ENCODE measurements at regions not wholly inside any gene's neighbourhood (a gene's known extent, or its start where the extent isn't known, plus 50 kb on each side); places are given as distances from the start of the nearest gene placed in this dataset.
A peak's percentile ranks its signal among the peaks of the same experiment; 100 is the strongest.

DNA sequence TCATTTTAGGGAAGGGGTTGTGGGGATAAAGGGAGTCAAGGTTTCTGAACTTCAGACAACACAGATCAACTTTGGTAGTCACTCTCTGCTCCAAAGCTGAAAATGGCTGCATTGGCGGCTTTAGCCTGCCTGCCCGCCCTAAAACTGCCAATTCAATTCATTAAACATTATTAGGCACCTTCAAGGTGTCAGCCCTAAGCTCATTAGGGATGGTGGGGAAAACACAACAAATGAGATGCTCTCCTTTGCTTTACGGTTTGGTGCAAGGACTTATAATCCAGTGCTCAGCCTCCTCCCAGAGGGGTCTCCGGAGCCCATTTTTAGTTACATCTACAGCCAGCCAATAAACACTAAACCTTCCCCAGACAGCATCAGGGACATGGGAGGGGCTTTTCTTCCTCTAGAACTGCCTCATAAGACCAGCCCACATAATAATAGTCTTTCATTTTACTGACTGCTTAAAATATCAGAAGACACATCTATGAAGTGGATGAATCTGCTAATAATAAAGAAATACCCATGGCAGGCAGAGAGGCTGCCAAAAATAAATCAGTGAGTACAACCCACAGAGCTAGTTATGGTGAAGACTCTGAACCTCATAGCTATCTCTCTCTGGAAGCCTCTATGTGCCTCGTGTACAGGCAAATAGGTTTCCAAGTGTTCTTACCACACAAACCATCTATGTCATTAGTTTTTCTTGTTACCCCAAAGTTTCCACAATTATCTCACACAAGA, 102.8 kb upstream of the NCAM1 start:
- DNase-seq (ENCODE audit: low spot score), result no peak

DNA sequence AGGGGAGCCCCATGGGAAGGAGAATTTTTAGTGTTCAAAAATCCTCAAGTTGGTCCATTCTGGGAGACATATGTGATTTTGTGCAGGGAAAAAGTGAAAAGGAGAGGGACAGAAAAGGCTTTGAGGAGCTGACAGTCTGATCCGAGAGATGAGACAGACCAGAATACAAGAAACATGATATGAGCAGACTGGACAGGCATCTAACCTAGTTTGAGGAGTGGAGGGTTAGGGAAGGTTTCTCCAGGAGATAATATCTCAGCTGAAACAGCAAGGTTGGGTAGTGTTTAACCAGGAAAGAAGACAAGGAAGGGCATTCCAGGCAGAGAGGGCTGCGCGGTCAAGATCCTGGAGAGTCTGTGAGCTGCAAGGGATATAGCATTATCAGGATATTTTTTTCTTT, 101.4 kb upstream of the NCAM1 start:
- DNase-seq (ENCODE audit: low spot score), result no peak

DNA sequence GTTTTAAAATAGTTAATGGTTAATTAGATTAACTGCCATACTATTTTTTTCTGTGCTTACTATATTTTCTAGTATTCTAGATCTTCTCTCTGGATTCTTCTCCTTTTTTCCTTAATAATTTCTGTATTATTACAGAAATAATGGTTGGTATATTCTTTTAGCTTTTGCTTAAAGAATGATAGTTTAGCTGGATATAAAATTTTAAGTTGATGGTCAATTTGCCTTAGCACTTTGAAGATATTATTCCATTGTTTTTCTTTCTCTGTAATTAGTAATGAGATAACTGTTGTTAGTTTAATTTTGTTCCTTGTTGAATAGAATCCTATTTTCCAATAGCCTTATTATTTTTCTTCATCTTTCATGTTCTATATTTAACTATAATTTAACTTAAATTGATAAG, 99.9 kb upstream of the NCAM1 start:
- no peak for DNase-seq (ENCODE audit: low spot score)

DNA sequence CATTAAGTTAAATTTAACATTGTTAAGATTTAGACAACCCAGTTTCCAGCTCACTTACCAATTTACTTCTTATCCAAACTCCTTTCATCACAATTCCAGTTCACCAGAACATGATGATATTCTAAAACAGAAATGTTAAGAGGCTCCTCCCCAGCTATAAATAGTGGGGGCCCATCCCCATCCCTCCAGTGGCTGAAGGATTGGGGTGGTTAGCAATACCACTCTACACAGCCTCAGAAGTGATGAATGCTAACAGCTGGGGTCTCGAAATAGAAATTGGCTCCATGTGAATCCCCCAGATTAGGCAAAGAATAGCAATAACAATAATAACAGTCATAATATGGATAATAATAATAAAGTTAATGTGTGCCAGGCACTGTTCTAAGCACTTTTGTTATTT, 97.9 kb upstream of the NCAM1 start:
- no peak for DNase-seq (ENCODE audit: low spot score)

DNA sequence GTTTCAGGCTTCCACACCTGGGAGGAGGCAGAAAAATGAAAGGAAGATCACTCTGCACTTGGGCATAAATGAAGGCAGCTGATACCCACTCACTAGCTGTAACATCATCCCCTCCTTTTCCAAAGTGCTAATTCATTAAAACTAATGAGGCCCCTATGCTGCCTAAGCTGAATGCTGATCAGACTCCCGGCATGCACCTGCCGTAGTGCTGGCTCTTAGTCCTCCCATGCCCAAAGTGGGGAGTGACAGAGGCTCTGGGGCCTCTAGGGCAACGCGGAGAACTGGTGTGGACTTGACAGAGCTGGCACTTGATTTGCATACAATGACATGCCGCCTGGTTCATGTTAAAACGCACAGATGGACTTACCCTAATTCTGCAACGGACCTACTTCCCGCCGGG, 96.5 kb upstream of the NCAM1 start:
- no peak for DNase-seq (ENCODE audit: low spot score)

DNA sequence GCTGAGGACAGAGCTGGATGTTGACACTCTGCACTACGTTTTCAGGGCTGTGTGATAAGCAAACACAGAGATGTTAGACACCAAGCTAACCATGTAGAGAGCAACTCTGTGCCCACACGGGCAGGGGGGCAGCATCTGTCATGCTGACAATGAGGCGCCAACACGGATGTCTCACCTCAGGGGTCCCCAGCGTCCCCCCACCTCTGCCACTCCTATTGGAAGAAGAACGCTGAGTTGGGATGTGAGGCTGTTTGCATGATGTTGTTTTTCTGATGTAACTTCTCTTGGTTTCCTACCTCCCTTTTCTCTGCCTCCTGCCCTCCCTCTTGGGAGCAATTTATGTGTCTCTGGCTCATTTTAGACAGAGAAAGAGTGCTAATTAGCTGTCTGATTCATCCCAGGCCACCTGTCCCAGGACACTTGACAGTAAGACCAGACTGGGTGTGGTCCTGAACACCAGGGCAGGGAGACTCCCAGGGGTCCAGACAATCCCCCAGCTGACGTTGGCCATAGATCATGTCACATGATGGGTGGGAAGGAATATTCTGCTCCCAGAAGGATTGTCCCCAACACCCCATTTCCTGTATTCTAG, 89.2 kb upstream of the NCAM1 start:
- no peak for DNase-seq (ENCODE audit: low spot score)

DNA sequence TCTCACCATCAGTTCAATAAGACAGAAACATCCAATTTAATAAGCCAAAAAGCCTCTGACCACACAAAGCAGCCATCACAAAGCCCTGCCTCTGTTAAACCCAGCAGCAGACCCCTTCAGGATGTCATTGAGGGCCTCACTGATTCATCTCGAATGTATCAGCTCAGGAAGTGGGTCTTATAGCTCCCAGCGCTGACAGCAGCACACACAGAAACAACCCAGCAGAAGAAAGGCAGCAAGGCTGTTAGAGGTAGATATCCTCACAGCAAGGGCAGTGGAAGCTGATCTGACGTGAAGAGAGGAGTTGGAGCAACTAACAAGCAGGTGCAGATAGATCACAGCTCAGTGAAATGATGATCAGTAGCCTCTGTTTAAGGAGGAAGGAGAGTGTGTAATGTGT, 86.2 kb upstream of the NCAM1 start:
- no peak for DNase-seq (ENCODE audit: low spot score)

DNA sequence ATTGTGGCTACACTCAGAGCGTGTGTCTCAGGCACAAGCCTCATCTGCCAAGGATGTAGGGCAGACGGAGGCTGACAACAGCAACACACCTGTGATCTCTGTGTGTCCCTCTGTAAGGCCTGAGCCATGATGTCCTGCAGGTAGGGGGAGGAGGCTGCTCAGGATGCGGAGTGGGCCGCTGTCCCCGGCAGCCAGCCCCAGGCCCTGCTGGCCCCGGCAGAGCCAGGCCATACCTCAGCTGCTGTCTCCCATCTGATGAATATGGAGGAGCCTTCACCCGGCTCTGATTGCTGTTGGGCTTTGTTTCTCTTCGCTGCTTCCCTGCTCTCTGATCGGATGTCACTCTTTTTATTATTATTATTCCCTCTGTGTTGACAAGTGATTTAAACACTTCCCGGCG, 83.6 kb upstream of the NCAM1 start:
- DNase-seq (ENCODE audit: low spot score), result no peak

DNA sequence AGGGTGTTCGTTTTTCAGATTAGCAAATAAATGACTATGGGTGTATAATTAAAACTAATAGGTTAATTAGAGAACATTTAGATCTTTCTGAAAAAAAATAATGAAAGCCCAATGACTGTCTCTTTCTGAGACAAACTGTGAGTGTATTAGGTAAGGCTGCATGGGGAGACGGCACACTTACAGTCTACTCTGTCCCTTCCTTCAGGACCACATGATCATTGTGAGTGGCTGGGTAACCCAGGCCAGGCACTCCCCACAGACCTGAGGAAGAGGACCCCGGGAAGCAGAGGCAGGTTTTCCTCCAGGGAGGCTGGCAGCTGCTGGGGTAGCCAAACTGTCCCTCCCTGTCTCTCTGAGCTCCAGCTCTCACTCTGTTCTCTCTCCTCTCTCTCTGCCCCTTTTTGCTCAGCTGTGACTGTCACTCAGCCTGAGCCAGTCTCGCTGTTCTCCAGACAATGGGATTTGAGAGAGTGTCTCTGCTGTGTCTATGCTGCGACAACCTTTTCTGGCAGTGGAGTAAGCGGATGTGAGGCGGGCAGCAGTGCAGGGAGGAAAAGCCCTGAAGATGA, 83.1 kb upstream of the NCAM1 start:
- no peak for DNase-seq (ENCODE audit: low spot score)

DNA sequence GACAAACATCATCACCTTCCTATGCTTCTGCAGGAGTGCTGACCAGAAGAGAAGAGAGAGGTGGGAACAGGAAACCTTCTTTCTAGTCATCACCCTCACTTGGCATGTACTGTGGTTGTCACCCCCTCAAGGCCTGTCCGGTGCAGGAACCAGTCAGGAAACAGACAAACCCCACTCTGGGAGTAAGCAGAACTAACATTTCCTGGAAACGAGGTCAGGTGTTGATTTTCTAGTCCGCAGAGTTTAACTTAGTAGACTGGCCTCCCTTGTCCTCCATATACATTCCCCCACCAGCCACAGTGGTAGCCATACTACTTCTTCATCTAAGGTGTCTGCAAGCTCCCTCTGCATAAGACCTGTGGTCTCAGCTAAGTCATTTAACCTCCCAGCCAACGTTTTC, 80.7 kb upstream of the NCAM1 start:
- DNase-seq (ENCODE audit: low spot score), result no peak

DNA sequence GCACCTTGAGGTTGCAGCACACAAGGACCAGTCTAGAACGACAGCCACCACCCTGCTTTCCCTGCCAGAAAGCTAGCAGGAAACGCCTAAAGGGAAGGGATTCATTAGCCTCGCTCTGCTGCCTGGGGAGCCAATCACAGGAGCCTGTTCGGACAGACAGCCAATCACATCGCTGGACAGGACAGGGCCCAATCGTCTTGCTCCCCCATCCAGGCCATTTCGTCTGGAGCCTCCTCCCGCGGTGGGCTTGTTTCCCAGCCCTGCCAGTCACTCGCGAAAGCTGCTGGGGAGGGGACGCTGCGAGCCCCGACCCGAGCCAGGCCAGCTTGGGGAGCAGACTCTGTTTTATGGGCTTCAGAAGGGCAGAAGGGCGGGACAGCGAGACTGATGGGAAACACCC, 79.8 kb upstream of the NCAM1 start:
- peak; percentile 33 for DNase-seq (ENCODE audit: low spot score)

DNA sequence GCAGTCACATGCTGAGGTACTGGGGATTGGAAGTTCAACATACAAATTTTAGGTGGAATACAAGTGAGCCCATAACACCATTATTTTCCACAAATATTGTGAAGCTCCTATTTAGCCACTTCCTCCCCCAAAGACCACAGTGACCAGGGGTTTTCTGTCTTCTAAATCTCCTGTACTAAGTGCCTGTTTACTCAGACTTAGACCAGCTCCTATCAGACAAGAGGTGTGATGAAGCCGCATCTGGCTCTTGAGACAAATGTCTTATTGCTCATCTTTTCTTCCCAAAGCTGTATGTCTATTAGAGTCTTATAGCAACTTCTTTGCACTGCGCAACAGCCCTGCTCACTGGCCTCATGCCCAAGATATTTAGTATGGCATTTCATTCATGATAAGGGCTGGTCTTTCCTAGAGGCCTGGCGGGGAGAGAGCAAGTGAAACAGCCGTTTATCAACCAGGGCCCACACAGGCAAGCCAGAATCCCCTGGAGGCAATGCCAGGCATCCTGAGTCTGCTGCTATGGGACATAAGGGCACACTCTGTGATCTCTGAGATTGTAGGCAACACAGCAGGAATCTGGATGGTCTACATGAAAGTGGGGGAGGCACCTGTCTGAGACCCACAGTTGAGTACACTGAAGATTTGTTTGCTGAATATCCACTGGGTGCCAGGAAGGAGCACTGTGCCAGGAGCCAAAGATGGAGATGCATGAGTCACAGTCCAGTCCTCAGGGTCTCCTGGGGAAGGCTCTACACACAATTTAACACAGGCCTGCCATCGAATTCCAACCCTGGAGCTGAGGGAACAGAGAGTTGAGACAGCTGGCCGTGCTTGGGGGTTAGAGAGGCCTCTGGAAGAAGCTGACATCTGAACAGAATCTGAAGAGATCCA, 78.5 kb upstream of the NCAM1 start:
- DNase-seq (ENCODE audit: low spot score), result no peak

DNA sequence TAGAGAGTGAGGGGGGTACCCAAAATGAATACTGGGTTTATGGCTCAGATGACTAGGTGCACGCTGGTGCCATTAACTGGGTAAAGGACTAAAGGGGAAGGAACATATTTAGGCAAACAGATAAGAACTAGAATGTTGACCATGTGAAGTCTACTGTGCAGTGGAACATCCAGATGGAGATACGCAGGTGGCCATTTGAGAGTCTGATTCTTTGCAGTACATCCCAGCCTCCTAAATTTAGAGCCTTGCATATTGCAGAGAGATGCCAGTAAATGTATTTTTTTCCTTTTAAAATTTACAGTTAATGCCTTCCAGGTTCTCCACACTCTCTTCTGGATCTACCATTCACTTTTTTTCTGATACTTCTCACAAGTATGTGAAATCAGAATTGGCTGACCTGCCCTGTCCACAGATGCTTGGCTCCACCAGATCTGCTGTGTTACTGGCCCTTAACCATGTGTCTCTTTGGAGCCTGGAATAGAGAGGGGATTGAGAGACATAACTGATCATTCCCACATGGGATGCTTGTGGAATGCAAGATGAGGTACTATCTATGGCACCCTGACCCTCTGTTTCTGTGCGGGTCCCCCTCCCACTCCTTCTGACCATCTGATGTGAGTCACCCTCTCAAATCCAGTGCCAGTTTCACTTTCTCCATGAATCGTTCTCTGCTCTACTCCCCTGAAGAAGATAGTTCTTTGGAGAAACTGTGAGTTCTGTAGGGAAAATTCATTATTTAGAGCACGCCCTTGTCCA, 77.0 kb upstream of the NCAM1 start:
- DNase-seq (ENCODE audit: low spot score), result no peak

DNA sequence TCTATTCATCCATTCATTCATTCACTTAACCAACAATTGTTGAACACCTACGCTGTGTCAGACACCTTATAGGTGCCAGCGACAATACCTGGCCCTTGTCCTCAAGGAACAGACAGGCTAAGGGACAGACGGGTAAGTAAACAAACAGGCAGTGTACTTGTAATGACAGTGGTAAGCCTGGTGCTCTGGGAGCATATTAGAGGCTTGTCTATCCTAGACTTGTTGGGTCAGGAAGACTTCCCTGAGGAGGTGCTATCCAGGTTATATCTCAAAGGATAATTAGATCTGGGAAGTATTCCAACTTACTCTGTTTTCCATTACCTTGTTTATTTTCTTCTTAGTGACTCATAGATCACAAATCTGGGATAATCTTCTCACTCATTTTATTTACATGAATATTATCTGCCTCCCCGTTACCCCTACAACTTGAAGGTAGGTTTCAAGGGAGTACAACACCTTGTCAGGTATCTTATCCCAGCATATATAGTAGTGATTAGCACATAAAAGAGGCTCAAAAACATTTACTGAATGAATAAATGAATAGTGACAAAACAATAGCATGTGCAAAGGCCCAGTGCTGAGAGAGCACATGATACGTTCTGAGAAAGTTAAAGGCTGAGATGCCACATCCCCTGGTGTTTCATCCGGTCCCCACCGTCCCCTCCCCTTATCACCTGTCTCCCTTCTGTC, 75.3 kb upstream of the NCAM1 start:
- DNase-seq (ENCODE audit: low spot score), result no peak

DNA sequence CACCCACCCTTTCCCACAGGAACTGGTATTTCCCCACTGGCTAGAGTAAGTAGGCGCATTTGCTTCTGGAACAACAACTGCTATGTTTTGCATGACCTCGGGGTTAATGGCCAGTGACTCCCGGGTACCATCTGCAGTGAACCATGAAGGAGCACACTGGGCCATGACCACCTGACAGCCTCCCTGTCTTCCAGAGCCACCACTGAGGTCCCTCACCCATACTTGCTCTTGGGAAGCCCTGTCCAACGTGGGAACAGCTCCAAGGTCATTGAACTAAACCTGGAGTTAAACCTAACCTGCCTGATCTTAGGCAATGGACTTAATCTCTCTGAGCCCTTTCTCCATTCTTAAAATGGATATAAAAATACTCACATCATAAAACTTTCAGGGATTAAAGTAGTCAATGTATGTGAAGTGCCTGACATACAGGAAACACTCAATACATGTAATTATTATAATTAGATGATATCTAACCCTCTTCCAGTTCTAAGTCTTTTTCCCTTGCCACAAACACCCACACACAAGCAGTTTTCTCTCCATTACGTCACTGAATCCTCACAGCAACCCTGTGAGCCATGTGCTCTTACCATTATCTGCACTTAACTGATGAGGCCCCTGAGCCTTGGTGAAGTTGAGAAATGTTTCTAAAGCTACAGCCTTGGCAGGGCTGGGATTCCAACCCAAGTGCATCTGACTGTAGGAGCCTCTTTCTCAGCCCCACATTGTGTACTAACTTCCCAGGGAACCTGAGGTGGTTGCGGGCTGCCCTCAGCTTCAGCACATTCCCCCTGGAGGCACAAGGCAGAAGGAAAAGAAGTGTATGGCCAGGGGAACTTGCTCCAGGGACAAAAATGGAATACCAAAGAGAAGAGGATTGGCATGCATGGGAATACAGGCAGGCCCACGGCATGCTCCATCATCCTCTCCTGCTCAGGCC, 74.5 kb upstream of the NCAM1 start:
- DNase-seq (ENCODE audit: low spot score), result no peak

DNA sequence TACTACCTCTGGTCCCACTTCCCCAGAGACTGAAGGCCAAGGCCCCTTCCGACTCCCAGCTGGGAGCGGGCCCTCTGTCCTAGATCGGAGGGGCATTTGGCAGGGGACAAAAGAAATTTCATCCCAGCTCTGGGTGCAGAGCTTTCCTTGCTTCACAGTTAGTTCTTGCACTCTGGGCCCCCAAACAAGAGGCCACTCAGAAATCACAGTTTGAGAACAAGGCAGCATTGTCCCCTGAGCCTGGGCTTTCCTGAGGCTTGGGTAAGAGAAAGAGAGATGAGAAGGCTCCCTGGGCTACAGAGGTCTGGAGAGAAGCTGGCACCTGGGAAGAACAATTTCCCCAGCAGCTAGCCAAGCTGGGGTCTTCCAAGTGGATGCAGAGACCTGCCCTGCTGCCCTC, 71.8 kb upstream of the NCAM1 start:
- no peak for DNase-seq (ENCODE audit: low spot score)

DNA sequence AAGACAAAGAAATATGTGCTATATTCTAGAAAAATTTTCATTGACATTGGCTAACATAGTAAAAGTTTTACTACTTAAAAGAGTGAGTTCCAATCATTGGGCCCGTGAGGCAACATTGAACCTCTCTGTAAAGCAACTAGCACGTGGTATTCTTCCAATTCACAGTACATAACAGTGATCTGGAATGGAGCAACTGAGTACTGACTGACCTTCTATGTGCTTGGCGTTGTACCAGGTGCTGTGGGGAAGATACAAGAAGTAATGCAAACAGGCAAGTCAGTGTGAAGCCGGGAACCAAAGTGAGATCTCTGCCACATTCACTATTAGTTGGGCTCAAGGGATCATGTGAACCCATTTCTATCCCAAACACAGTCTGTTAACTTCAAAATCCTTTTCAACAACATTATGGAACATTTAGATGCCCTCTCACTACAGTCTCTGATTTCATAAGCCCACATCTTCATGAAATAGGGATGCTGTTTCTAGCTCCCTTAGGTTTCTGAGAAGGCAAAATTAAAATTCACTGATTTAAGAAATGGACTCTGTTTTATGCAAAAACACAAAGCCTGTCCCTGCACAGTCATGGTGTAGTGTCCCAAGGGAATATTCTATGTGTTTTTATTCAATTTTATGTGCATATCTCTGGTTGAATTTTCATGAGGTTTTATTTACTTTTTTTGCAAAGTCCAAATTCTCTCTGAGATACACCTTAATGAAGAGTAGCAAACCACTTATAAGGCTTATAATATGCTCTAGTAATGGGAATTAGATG, 61.8 kb upstream of the NCAM1 start:
- DNase-seq (ENCODE audit: low spot score), result no peak

DNA sequence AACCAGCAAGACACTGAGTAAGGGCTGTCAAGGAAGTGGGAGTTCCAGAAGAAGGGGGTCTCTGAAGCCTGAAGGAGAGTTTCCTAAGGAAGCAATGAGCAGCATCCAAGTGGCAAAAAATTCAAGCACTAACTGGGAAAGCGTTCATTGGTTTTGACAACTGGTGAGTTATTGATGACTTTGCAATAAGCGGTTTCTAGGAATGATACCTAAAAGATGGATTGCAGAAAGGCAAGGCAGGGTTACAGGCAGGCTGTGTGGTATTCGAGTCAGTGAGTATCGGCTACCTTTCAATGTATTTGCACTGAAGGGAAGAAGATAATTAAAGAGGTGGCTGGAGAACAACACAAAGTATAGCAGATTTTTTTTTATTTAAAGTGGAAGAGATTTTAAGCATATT, 59.3 kb upstream of the NCAM1 start:
- no peak for DNase-seq (ENCODE audit: low spot score)

DNA sequence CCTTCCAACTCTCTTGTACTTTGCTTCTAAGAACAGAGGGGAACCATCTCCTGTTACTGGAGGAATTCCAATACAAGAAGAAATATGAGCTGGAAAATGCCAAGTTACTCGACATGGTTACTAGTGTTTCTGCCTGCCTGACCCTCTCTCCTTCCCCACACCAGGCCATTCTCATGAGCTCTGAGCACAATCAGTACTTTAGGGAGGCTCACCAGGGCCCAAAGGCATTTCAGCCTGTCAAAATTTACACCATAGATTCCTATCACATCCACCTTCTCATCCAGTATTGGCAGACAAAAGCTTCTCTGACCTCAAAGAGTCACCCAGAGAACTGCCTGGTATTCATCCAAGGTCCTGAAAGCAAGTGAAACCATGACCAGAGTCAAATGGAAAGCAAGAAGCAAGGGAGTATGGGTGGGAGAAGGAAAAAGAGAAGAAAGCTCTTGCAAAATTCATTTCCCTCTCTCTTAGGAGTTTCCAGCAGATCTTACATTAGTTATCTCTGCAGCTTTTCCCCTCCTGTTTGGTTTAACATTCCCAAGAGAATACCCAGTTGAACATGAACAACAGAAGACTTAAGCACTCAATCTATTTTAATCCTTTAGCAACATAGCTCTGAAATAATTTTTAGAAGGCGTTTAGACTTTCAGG, 58.7 kb upstream of the NCAM1 start:
- DNase-seq (ENCODE audit: low spot score), result no peak

Data from AG08396 (cell line).